ENCODE measurements at regions not wholly inside any gene's neighbourhood (a gene's known extent, or its start where the extent isn't known, plus 50 kb on each side); places are given as distances from the start of the nearest gene placed in this dataset.
"Not testable (repeated sequence)": the region's sequence is repeated elsewhere in the genome, so short reads cannot be mapped to it uniquely, and the experiment has no call there.

DNA sequence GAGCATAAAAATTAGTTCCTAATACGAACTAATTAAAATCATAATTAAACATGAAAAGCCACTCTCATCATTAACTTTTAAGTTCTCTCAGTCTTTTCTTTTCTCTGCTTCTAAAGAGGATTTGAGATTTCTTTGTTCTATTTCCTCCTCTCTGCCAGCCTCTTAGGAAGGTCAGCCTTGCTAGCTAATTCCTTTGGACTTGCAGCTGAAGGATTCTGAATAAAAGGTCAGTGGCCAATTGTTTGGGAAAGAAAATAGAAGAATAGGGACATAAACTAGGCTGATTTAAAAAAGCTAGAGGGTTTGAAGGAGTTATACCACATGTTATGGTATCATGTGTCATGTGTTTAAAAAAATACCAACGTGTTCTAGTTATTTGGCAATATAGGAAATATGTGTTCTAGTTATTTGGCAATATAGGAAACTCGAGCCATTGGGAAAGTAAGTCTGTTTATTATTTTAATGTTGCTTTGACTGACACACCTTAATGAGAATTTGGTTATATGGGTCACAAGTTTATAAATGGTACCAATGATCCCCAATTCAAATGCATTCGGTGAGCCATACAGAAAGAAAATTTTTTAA, 1668.7 kb upstream of the PCDH7 start:
- DNase-seq: no peak

DNA sequence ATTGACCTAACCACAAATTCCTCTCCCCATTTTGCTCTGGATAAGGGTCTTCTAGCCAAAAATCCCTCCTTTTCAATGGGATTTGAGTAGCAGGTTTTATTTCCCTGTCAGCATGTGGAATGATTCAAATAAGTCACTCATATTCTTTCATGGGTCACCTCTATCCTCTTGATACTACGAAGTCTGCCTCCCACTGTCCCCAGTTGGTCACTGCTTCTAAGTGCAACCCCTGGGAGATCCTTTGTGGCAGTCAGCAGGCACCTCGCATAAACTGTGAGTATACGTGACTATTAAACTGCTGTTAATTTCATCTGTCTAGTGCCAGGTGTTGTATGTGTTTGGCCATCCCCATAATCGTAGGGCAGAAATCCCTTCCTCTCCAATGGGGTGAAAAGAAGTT, 1667.9 kb upstream of the PCDH7 start:
- DNase-seq: no peak

DNA sequence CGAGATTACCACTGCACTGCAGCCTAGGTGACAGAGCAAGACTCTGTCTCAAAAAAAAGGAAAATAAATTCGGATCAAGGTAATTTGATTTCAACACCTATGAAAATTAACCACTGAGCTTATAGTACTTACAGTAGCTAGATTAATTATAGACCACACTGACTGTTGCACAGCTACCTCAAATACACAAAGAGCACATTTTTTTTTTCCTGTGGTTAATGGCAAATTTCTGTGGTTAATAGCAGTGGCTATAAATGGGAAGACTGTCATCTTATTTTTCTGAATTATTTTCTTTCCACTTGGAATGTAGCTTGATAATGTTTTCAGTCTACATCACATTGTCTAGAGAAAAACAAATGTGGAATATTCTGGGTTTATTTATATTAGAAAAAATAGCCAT, 1661.6 kb upstream of the PCDH7 start:
- DNase-seq: no peak

DNA sequence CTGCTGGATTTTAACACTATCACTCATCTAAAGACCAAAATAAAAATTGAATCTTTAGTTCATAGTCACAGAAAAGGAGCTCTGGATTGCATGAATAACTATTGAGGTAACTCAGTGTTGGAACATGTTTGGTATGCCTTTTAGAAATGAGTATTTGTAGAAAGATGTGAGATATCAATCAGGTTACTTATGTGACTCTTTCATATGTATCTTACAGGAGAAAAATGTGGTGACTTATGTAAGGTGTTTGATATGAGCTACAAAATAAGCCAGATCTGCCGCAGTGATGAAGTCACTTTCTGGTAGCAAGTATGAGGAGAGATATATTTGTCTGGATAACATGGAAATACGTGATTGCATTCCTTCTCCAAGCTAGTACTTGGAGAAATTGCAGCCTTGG, 1653.3 kb upstream of the PCDH7 start:
- DNase-seq: no peak

DNA sequence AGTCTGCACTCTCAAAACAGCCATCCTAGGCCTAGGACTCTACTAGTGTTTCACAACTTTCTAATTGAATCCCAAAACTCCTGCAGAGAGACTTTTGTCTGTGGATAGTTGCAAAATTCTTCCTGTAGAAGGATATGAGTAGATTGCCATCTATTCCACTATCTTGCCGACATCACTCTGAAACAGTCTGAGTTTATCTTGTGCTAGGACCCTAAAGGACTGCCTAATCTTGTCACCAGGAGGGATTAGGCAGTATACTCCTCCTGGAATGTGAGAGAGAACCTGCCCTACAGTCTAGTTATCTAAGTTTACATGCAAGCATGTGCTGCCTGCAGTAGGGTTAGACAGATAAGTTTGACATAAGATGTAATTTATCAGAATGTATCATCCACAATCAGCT, 1646.6 kb upstream of the PCDH7 start:
- no peak for DNase-seq

GRCh38 chr4:29075366-29075765, 1644.8 kb upstream of the PCDH7 start:
- no peak for DNase-seq

DNA sequence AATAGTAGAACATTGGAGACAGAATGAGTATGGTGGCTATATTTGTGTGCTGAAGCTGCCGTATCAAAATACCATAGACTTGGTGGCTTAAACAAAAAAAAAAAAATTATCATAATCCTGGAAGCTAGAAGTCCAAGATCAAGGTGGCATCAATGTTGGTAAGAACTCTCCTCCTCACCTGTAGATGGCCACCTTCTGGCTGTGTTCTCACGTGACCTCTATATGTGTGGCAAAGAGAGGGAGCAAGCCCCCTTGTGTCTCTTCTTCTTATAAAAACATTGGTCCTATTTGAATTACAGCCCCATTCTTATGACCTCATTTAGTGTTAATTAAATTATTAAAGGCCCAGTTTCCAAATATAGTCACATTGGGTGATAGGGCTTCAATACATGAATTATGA, 1640.9 kb upstream of the PCDH7 start:
- DNase-seq: no peak

GRCh38 chr4:29081234-29081955, 1638.8 kb upstream of the PCDH7 start:
- DNase-seq: no peak

DNA sequence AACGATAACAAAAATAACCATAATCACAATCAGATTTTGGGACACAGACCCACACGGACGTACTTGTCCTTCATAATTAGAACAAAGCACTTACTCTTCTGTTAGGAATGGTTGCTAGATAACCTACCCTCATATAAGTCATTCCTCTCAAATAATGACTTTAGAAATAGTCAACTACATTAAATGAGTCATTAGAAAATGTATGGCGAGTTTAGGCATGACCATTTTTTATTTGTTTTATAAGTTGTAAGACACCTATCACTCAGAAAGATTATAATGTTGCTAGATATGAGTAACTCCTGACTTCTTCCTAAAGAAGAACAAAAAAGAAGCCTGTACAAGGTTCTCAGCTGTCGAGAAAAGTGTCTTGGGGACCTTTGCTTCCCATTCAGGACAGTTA, 1637.5 kb upstream of the PCDH7 start:
- DNase-seq: no peak

DNA sequence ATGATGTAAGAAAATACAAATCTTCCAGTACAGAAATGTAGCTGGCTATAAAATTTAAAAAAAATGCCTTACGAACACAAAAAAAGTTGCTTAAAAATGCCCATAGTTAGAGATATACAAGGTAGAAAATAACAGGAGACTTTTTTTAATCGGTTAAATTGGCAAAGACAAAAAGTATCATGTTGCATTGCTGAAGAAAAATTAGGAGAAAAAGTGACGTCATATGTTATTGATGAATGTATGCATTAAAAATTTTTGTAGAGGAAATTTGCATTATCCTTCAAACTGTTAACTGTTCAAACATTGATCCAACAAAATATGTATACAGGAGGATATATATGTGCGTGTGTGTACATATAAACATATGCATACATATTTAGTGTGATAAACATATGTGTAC, 1634.4 kb upstream of the PCDH7 start:
- DNase-seq: no peak

GRCh38 chr4:29104694-29105093, 1615.5 kb upstream of the PCDH7 start:
- DNase-seq: no peak

DNA sequence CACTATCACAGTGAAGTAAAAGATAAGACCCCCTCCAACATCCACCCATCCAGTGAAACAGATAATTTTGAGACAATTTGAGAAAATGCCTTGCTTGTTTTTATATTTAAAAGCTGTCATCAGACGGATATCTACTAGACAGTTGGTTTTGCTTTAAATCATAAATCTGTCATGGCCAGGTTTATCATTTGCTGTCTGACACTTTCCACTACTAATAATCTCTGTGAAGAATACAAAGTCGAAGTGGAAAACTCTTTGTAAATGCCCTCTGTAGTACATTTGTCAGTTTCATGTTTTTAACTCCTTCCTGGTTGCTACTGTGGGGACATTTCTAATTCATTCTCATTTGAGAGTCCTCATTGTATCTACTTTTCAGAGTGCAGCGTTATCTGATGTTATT, 1606.2 kb upstream of the PCDH7 start:
- DNase-seq: no peak

DNA sequence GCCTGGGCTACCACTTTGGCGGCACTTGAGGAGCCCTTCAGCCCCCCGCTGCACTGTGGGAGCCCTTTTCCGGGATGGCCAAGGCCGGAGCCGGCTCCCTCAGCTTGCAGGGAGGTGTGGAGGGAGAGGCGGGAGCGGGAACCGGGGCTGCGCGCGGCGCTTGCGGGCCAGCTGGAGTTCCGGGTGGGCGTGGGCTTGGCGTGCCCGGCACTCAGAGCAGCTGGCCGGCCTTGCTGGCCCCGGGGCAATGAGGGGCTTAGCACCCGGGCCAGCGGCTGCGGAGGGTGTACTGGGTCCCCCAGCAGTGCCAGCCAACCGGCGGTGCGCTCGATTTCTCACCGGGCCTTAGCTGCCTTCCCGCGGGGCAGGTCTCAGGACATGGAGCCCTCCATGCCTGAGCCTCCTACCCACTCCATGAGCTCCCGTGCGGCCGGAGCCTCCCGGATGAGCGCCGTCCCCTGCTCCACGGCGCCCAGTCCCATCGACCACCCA, 1602.9 kb upstream of the PCDH7 start:
- DNase-seq: not testable (repeated sequence)

DNA sequence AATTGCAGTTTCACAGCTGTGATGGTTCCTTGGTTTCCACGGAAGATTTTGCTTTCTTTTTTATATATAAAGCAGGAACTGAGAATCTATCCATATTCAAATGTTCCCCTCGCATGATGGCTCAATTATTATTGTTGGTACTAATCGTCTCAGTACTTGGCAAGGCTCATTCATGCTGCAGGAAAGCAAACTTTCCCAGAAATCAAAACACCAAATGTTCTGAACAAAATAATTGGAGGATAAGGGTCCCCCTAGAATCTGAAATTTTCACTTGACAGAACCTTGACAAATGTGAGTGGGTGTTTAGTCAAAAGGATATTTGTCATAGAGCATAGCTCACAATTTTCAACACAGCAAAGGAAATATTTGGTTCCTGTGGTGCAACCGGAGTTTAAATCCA, 1598.6 kb upstream of the PCDH7 start:
- DNase-seq: no peak

DNA sequence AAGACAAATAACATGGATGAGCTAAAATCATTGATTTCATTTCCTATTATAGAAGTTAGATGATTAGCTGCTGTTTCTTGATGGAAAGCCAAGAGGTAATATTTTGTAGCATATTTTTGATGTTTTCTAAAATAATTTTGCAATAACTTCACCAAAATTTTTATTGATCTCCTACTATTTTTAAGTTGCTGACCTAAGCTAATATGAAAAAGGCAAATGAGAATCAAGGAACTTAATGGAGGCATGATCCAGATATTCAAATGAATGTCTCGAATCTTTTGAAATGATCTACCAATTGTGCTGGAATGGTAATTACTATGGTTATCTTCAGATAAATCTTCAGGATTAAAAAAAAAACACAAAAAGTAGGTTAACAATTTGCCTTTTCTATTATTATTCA, 1591.4 kb upstream of the PCDH7 start:
- no peak for DNase-seq

GRCh38 chr4:29131304-29131703, 1588.9 kb upstream of the PCDH7 start:
- no peak for DNase-seq

- DNase-seq: no peak
Observed at GRCh38 chr4:29142708-29143107, 1577.5 kb upstream of the PCDH7 start.

DNA sequence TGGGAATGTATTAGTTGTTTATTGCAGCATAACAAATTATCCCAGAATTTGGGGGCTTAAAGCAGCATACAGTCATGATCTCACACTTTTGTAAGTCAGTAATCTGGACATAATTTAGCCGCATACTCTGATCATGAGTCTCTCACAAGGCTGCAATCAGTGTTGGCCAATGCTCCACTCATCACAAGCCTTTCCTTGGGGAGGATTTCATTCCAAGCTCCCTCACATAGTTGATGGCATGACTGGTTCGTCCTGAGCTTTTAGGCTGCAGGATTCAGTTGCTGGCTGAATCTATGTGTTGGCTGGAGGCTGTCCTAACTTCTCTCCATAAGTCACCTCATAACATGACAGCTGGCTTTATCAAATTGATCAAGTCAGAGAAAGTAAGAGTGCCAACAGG, 1568.6 kb upstream of the PCDH7 start:
- DNase-seq: no peak

- no peak for DNase-seq
Observed at GRCh38 chr4:29153642-29154041, 1566.5 kb upstream of the PCDH7 start.

DNA sequence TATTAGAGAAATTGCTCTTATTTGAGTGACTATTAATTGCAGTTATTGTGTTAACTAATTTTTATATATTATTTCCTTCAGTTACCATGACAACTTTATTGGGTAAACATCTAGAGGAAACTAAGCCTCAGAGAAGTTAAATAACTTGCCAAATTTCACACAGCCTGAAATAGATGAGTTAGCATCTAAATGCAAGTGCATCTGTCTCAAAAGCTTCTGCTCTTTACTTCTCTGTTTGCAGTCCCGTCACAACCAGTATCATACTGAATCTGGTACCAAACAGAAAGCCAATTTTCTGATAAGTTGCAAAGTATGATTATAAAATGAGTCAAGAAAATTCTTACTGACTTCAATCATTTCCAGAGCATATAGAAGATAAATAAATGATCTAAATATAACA, 1544.9 kb upstream of the PCDH7 start:
- no peak for DNase-seq

DNA sequence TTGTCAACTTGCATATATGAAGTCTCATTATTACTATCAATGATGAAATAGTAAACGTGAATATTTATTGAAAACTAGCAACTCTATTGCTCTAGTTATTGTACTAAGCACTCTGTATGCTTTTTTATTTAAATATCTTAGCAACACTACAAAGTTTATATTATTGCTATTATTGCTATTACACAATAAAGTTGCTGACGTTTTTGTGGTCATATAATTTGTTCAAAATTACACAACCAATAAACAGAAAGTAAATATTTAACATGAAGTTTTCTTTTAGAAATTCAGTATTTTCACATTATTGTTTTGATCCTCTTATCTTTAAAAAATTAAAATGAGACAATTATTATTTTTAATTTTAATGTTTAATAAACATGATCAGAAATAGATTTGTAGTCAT, 1521.1 kb upstream of the PCDH7 start:
- no peak for DNase-seq

- DNase-seq: no peak
Observed at GRCh38 chr4:29199485-29199884, 1520.7 kb upstream of the PCDH7 start.

- no peak for DNase-seq
Observed at GRCh38 chr4:29213020-29213419, 1507.1 kb upstream of the PCDH7 start.

- DNase-seq: no peak
Observed at GRCh38 chr4:29220761-29221160, 1499.4 kb upstream of the PCDH7 start.

DNA sequence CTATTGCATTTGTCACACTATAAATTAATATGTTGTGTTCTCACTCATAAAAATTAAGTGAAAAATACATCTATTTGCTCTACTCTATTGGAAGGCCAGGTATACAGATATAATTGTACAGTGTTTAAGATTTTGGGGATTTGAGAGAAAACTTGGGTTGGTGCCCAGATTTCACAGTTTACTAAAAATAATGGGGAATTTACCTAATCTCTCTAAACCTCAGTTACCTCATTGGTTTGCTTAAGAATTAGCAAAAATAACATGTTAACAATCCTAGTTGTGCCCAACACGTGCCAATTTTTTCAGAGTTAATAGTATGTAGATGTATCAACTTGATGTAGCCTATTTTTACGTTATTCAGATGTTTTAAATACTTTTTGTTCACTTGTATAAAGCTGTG, 1495.3 kb upstream of the PCDH7 start:
- DNase-seq: no peak
